ENCODE measurements at regions not wholly inside any gene's neighbourhood (a gene's known extent, or its start where the extent isn't known, plus 50 kb on each side); places are given as distances from the start of the nearest gene placed in this dataset.

DNA sequence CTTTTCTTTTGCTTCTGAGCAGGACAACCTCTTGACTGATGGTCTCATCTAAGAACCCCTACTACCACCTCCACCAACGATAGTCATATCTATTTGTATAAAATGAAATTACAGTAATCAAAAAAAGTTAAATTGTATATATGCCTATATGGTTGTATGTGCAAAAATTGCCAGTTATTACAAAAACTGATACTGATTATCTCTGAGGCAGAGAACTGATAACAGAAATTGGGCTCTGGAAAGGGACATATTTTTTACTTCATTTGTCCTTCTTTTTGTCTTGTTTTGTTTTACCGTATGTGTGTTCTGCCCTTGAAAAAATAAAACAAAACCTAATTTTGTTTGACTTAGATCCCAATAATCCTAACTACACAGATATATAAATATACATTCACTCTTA, 574.4 kb upstream of the NOX3 start:
- no peak overlapping the region for H3K27ac ChIP-seq
- ChIA-PET CTCF (interaction anchor here (0.5 kb wide), 1 partner anchor 1049 kb away, joined by 3 read pairs; no protein-coding TSS in a partner anchor), POLR2A (ENCODE audit: low non-redundant PET) (no interaction called here)
- no peak for DNase-seq (ENCODE audit: low spot score)
- TF ChIP-seq, protein P1, sequence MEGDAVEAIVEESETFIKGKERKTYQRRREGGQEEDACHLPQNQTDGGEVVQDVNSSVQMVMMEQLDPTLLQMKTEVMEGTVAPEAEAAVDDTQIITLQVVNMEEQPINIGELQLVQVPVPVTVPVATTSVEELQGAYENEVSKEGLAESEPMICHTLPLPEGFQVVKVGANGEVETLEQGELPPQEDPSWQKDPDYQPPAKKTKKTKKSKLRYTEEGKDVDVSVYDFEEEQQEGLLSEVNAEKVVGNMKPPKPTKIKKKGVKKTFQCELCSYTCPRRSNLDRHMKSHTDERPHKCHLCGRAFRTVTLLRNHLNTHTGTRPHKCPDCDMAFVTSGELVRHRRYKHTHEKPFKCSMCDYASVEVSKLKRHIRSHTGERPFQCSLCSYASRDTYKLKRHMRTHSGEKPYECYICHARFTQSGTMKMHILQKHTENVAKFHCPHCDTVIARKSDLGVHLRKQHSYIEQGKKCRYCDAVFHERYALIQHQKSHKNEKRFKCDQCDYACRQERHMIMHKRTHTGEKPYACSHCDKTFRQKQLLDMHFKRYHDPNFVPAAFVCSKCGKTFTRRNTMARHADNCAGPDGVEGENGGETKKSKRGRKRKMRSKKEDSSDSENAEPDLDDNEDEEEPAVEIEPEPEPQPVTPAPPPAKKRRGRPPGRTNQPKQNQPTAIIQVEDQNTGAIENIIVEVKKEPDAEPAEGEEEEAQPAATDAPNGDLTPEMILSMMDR (conservative IDR thresholded peaks at IDR 0.05; ENCODE audit: low read depth) = no peak

DNA sequence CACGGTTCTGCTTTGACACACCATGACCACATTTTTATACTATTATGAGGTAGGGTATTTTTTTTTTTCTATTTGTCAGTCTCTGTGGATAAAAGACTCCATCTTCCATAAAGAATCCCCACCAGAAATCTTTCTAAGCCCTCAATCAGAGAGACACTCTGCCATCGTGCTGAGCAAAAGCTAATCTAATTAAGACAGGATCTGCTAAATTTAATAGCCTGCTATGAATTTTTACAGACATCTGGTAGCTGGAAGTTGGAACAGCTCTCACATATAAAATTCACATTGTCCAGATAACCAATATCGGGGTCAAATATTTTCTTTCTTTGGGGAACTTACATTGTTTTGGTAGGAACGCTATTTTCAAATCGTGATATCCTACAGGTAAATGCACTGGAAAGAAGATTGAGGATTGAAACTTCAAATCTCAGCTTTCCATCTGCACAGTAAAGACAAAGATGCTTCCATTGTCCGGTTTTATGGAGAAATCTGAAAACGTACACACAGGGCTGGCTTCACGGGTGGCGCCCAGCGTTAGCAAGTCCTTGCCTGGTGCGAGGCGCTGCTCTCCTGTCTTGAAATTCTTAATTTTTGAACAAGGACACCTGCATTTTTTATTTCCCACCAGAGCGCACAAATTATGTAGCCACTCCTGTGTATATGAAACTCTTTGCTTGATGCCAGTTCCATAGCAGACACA, 573.8 kb upstream of the NOX3 start:
- no peak for DNase-seq (ENCODE audit: low spot score)
- TF ChIP-seq, protein P1 (conservative IDR thresholded peaks at IDR 0.05; ENCODE audit: low read depth) = no peak
- POLR2A ChIA-PET (ENCODE audit: low non-redundant PET) = interaction anchor here (0.7 kb wide), 1 partner anchor 126 kb away, joined by 4 read pairs; no protein-coding TSS in a partner anchor
- CTCF ChIA-PET = no interaction called here
- no peak overlapping the region for H3K27ac ChIP-seq

DNA sequence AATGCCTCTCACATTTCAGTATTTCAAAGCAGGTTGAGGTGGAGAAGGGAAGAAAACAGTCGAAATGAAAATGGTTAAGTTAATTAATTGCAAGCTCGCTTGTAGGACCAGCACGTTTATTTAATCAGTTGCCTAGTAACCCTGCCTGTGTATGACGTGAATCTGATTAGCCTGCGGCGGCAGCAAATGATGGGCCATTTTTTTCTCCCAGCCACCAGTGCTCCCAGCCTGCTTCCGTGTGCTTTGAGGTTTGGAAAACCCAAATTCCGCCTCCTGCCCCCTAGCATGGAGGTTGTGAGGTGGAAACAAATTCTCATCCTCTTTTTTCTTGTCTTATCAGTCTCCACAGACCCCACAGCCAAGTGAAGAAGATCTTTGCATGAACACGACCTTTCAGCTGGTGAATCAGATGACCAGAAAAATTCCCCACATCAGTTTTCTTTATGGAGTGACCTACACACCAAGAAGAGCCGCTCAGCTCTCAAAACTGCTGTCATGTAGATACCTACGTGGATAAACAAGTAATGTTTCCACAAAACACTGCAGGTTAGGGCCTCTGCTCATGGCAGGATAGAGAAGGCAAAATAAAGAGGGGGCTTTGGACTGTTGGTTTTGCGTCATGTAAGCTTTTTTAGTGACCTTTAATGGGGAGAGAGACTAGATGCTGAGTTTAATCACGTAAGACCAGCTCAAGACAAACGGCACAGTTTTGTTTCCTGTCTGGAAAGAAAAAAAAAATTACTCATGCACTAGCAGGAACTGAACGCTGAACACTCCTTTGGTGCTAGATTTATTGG, 572.9 kb upstream of the NOX3 start:
- H3K27ac ChIP-seq = no peak overlapping the region
- DNase-seq (ENCODE audit: low spot score) = no peak
- ChIA-PET POLR2A (ENCODE audit: low non-redundant PET) (no interaction called here), CTCF (no interaction called here)
- TF ChIP-seq, protein P1 (conservative IDR thresholded peaks at IDR 0.05; ENCODE audit: low read depth) = no peak

DNA sequence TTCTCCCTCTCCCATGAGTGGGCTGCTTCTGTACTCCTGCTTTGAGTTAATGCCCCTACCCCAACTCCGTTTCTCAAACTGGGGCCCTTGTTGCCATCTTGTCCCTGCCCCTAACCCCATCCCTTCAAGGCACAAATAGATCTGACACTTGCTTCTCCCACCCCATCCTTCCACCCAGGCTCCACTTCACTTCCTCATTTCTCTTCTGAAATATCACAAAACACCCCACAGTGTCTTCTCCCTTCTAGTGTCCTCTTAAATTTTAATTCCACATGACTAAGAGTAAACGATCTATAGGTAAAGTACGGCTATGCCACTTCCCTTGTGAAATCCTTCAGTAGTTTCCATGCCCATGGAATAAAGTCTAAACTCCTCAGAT, 571.6 kb upstream of the NOX3 start:
- CTCF ChIA-PET = no interaction called here
- no peak for DNase-seq (ENCODE audit: low spot score)
- H3K27ac ChIP-seq = no peak overlapping the region
- POLR2A ChIA-PET (ENCODE audit: low non-redundant PET) = no interaction called here
- TF ChIP-seq, protein P1 (conservative IDR thresholded peaks at IDR 0.05; ENCODE audit: low read depth) = no peak

DNA sequence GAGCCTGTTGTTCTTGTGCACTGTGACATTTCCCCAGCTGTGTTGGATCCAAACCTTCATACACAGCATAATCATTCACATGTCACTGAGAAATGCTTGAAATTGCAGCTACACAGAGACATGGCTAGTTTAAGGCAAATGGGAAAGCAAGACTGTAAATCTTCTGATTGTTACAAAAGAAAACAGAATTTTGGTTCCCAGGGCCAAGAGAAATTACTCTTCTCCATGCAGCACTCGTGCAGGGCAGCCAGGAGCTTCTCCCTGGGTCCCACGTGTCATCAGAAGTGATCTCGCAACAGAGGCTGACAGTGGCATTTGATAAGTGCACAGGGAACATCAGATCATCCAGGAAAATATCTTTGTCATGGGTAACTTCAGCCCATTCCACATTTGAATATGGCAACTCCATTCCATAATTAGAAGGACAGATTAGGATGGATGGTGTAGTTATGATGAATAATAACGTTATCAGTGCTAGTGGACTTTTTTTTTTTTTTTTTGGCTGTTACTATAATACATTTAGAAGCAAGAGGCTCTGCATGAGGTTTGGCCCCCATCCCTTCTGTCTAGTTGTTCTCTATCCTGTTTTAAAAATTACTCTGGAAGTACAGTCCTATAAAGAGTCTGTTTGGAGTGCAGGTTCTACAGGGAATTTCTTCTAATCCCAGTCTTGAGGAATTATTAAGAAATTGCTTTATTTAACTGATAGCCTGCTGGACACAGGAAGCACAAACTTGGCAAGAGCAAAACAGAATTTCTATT, 571.0 kb upstream of the NOX3 start:
- POLR2A ChIA-PET (ENCODE audit: low non-redundant PET) = no interaction called here
- H3K27ac ChIP-seq = no peak overlapping the region
- DNase-seq (ENCODE audit: low spot score) = no peak
- TF ChIP-seq, protein P1 (conservative IDR thresholded peaks at IDR 0.05; ENCODE audit: low read depth) = no peak
- CTCF ChIA-PET = no interaction called here

DNA sequence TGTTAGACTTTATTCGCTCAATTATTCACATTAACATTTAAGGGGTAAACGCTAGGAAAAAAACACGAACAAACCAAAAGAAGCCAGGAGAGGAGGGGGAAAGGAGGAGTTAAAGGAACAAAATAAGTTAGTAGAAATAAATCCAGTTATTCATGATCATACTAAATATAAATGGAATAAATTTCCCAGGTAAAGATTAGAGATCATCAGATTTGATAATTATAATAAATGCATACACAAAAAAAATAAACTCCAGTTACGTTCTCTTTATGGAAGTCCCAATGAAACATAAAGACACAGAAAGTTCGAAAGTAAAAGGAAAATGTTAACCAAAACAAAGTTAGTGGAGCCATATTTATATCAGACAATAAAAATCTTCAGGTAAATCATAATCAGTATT, 568.7 kb upstream of the NOX3 start:
- ChIA-PET POLR2A (ENCODE audit: low non-redundant PET) (no interaction called here), CTCF (no interaction called here)

More for the DNA sequence above, 568.7 kb upstream of the NOX3 start:
- DNase-seq (ENCODE audit: low spot score) = no peak
- TF ChIP-seq, protein P1 (conservative IDR thresholded peaks at IDR 0.05; ENCODE audit: low read depth) = no peak
- no peak overlapping the region for H3K27ac ChIP-seq

All from RWPE1 (cell line).